Fibroblast of mammary gland (primary cell): ENCODE measurements at regions not wholly inside any gene's neighbourhood (a gene's known extent, or its start where the extent isn't known, plus 50 kb on each side); places are given as distances from the start of the nearest gene placed in this dataset.

ENCODE experiments used
- DNase-seq: peaks from one replicate; pipeline ENCODE4 v3.0.0-alpha.2; 2010; ENCODE audit warnings: low read depth
- H3K4me3 ChIP-seq: 2 replicates; pipeline ENCODE4 v1.5.1; 2011; ENCODE audit warnings: low read depth, mild to moderate bottlenecking, low read length, moderate library complexity; ENCODE audit not compliant: control insufficient read depth
- CTCF ChIP-seq: conservative IDR thresholded peaks from 2 replicates; pipeline ENCODE4 v1.5.1; 2011; ENCODE audit warnings: low read depth, low read length, inconsistent platforms; ENCODE audit not compliant: control insufficient read depth, insufficient read depth

- TF ChIP-seq CTCF = no peak
- peak; percentile 72 for DNase-seq
- H3K4me3 ChIP-seq = no peak overlapping the region
Measured at GRCh38 chr6:88365656-88366055, 199.5 kb upstream of the CNR1 start.

- no peak for TF ChIP-seq CTCF
- peak; percentile 86 for DNase-seq
- H3K4me3 ChIP-seq = no peak overlapping the region
Measured at GRCh38 chr6:88365230-88365629, 199.1 kb upstream of the CNR1 start.

DNA sequence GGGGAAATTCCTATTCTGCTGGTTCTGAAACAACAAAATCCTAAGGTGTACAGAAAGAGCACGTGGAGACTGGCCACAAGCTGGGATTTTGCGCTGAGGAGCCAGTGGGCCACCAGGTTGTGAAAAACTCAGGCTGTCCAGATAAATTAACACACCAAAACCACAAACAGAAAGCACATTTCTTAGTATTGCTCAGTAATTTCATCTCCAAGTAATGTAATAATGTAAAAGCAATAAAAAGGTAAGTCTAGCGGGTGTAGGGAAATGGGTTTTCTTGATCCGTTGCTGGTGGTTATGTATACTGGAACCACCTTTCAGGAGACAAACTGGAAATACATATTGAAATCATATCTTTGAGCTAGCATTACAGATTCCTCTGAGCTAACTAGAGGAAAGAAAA, 195.6 kb upstream of the CNR1 start:
- no peak for DNase-seq
- no peak overlapping the region for H3K4me3 ChIP-seq
- TF ChIP-seq CTCF = no peak

DNA sequence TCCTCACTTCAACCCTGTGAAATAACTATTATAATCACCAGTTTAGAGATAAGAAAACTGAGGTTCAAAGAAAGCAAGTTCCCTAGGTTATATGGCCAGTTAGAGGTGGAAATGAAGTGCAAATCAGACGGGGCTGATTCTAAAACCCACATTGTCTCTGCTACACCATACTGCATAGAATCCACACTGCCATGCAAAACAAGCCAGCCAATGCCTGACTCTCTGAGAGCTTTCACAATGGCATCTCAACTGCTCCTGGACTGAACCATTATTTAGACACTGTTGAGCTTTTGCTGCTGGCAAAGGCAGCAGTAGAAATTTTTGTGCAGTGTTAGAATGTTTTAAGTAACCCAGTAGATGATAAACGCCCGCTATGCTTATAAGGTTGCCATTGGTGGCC, 195.2 kb upstream of the CNR1 start:
- no peak for DNase-seq
- TF ChIP-seq CTCF = no peak
- H3K4me3 ChIP-seq = no peak overlapping the region

GRCh38 chr6:88360203-88360797, 194.2 kb upstream of the CNR1 start:
- TF ChIP-seq CTCF = no peak

GRCh38 chr6:88359530-88360202, 193.5 kb upstream of the CNR1 start:
- DNase-seq = peak; percentile 50
- peak; percentile 6 for TF ChIP-seq CTCF

More at GRCh38 chr6:88360203-88360797, 194.2 kb upstream of the CNR1 start:
- DNase-seq = peak; percentile 95
- H3K4me3 ChIP-seq = no peak overlapping the region

More at GRCh38 chr6:88359530-88360202, 193.5 kb upstream of the CNR1 start:
- no peak overlapping the region for H3K4me3 ChIP-seq
